Stomach (tissue), 8 donors: ENCODE measurements at regions not wholly inside any gene's neighbourhood (a gene's known extent, or its start where the extent isn't known, plus 50 kb on each side); places are given as distances from the start of the nearest gene placed in this dataset.

ENCODE experiments used
- DNase-seq, 2 donors: peaks; one replicate each; pipeline versions ENCODE4 v3.0.0 to v3.0.0-alpha.2; 2013 to 2019
- H3K27ac ChIP-seq, 5 donors: fragments of 200-600 bp in 4 of 5; sonication (generic) in 4 of 5; one replicate each; pipeline ENCODE4 v1.5.1; 2013 to 2019; ENCODE audit warnings: mild to moderate bottlenecking in 1 of 5, moderate library complexity in 1 of 5
- H3K27me3 ChIP-seq, 3 donors: fragments of 200-600 bp; sonication (generic); one replicate each; pipeline ENCODE4 v1.5.1; 2017 to 2019; ENCODE audit warnings: mixed run types in 1 of 3
- H3K36me3 ChIP-seq, 4 donors: fragments of 200-600 bp; sonication (generic); 1 replicate in 3 of 4; 2 replicates in 1 of 4; pipeline ENCODE4 v1.5.1; 2016 to 2019
- H3K4me1 ChIP-seq, 4 donors: fragments of 200-600 bp; sonication (generic); one replicate each; pipeline ENCODE4 v1.5.1; 2016 to 2019
- H3K4me3 ChIP-seq, 4 donors: fragments of 200-600 bp; sonication (generic) in 3 of 4; one replicate each; pipeline ENCODE4 v1.5.1; 2016 to 2019; ENCODE audit warnings: mild to moderate bottlenecking in 1 of 4
- H3K9me3 ChIP-seq, 4 donors: fragments of 200-600 bp; sonication (generic); one replicate each; pipeline ENCODE4 v1.5.1; 2016 to 2019
- CTCF ChIP-seq, 7 experiments: fragments of 450-650 bp in 4 of 7; fragments of 200-600 bp in 3 of 7; sonication (generic) in 3 of 7; IDR thresholded peaks; one replicate each; pipeline ENCODE4 v1.5.1; 2016 to 2019; ENCODE audit warnings: antibody characterized with exemption in 7 of 7, control low read depth in 2 of 7, mild to moderate bottlenecking in 1 of 7
- EP300 ChIP-seq: sonication (generic); formaldehyde crosslinking; IDR thresholded peaks from one replicate; pipeline ENCODE4 v1.6.1; 2017; ENCODE audit warnings: antibody characterized with exemption
- POLR2A ChIP-seq, 4 donors: fragments of 450-650 bp; IDR thresholded peaks; one replicate each; pipeline ENCODE4 v1.6.1; 2016; ENCODE audit warnings: antibody characterized with exemption in 4 of 4, control low read depth in 2 of 4, mild to moderate bottlenecking in 1 of 4, moderate library complexity in 1 of 4
- POLR2AphosphoS5 ChIP-seq, 3 donors: sonication (generic); formaldehyde crosslinking; IDR thresholded peaks; one replicate each; pipeline ENCODE4 v1.6.1; 2016; ENCODE audit warnings: antibody characterized with exemption in 3 of 3
- WGBS, 5 donors: extraction: QIAGEN DNeasy Blood & Tissue Kit in 3 of 5; methylation state at CpG; one replicate each; pipeline versions ENCODE4 v1.1.5 to v1.1.7; 2013 to 2018; 5-methylcytosine and 5-hydroxymethylcytosine counted together
- intact Hi-C: fragments of 100-400 bp; cut with DNase I; formaldehyde crosslinking; loops from one replicate; pipeline ENCODE4 v1.15.1; 2023; ENCODE audit warnings: low total_unique reads
- donor health status: healthy with polysubstance abuse.
- donor health status: Bipolar disorder and iron deficiency.
- donor health status: healthy.

- no peaks in the 10 kb centered on the region for H3K36me3 ChIP-seq
- H3K9me3 ChIP-seq, result peaks cover 0 to 4% (median 0%) of the 10 kb centered on the region in 4 donors
- intact Hi-C loops, result no loop called here
- 70 to 87% (median 79%) methylated on average over 4 of the region's 4 CpGs for WGBS, 5 donors
- no peak for DNase-seq
- no peaks in the 10 kb centered on the region for H3K27me3 ChIP-seq
- no peak overlapping the region for H3K4me3 ChIP-seq
- H3K27ac ChIP-seq, result no peak overlapping the region
- no peak for TF ChIP-seq CTCF (IDR thresholded peaks at IDR 0.05)
- TF ChIP-seq EP300, result no peak
- TF ChIP-seq POLR2A (IDR thresholded peaks at IDR 0.05), result no peak
- no peak for TF ChIP-seq POLR2AphosphoS5 (IDR thresholded peaks at IDR 0.05)
- H3K4me1 ChIP-seq, result no peaks in the 10 kb centered on the region
Measured at GRCh38 chr11:82004537-82005213, 729.0 kb downstream of the FAM181B start.

GRCh38 chr11:82003671-82004515 is 729.8 kb downstream of the FAM181B start:
- H3K27me3 ChIP-seq, result no peaks in the 10 kb centered on the region
- 49 to 57% (median 52%) methylated on average over 7 of the region's 7 CpGs for WGBS, 5 donors
- no peak for TF ChIP-seq EP300
- TF ChIP-seq CTCF (IDR thresholded peaks at IDR 0.05), result no peak
- no peak for TF ChIP-seq POLR2A (IDR thresholded peaks at IDR 0.05)
- TF ChIP-seq POLR2AphosphoS5 (IDR thresholded peaks at IDR 0.05), result no peak
- H3K27ac ChIP-seq, result no peak overlapping the region
- no peak overlapping the region for H3K4me3 ChIP-seq
- H3K4me1 ChIP-seq, result no peaks in the 10 kb centered on the region
- H3K9me3 ChIP-seq, result peaks cover 0 to 4% (median 0%) of the 10 kb centered on the region in 4 donors
- no peaks in the 10 kb centered on the region for H3K36me3 ChIP-seq
- intact Hi-C loops, result no loop called here
- peak in 1 of 2 donors; percentile 37 for DNase-seq

GRCh38 chr11:82003024-82003423 is 730.6 kb downstream of the FAM181B start:
- H3K4me3 ChIP-seq, result no peak overlapping the region
- no peak overlapping the region for H3K27ac ChIP-seq
- TF ChIP-seq CTCF (IDR thresholded peaks at IDR 0.05) (no peak), POLR2A (IDR thresholded peaks at IDR 0.05) (no peak), EP300 (no peak), POLR2AphosphoS5 (IDR thresholded peaks at IDR 0.05) (no peak)
- no peaks in the 10 kb centered on the region for H3K4me1 ChIP-seq
- no peaks in the 10 kb centered on the region for H3K36me3 ChIP-seq
- WGBS, 5 donors, result 85 to 90% (median 87%) methylated on average over 8 of the region's 8 CpGs
- intact Hi-C loops, result no loop called here
- H3K9me3 ChIP-seq, result peaks cover 0 to 4% (median 0%) of the 10 kb centered on the region in 4 donors
- DNase-seq, result no peak
- no peaks in the 10 kb centered on the region for H3K27me3 ChIP-seq

GRCh38 chr11:81995889-81996288 is 737.8 kb downstream of the FAM181B start:
- no peaks in the 10 kb centered on the region for H3K36me3 ChIP-seq
- no peak for TF ChIP-seq POLR2A (IDR thresholded peaks at IDR 0.05)
- no peak for TF ChIP-seq EP300
- intact Hi-C loops, result no loop called here
- H3K27me3 ChIP-seq, result no peaks in the 10 kb centered on the region
- H3K9me3 ChIP-seq, result peaks cover 0 to 8% (median 4%) of the 10 kb centered on the region in 4 donors
- no peak overlapping the region for H3K27ac ChIP-seq
- no peak for DNase-seq
- 53 to 75% (median 64%) methylated on average over 8 of the region's 8 CpGs for WGBS, 5 donors
- H3K4me3 ChIP-seq, result no peak overlapping the region
- H3K4me1 ChIP-seq, result no peaks in the 10 kb centered on the region
